B cell (primary cell): ENCODE measurements at regions not wholly inside any gene's neighbourhood (a gene's known extent, or its start where the extent isn't known, plus 50 kb on each side); places are given as distances from the start of the nearest gene placed in this dataset.

Experiments
- EZH2 ChIP-seq: IDR thresholded peaks from 2 replicates; pipeline ENCODE4 v1.6.1; 2012; ENCODE audit warnings: borderline replicate concordance, low read depth, mild to moderate bottlenecking, moderate library complexity, low read length; ENCODE audit not compliant: insufficient read depth, poor library complexity, severe bottlenecking
- TF ChIP-seq, protein P1 (sequence below): fragments of 200-600 bp; IDR thresholded peaks from one replicate; pipeline ENCODE4 v1.8.0; 2022; ENCODE audit warnings: antibody characterized with exemption, mild to moderate bottlenecking

DNA sequence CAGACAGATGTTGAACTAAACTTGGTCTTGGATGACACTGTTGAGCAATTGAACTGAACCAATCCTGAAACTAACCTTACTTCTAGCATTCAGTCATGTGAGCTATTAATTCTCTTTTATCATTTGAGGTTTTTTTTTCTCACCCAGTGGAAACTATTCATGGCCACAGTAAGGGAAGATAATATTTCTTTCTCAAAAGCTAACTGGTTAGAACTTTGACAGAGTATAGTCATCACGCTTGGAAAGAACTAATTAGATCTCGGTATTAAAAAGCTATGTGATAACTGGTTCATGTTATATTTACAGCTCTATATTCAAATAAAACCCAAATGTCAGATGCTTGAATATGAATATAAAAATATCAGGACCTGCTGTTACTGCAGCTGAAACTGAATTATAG lies 89.5 kb downstream of the OTUD1 start:
- TF ChIP-seq, protein P1, sequence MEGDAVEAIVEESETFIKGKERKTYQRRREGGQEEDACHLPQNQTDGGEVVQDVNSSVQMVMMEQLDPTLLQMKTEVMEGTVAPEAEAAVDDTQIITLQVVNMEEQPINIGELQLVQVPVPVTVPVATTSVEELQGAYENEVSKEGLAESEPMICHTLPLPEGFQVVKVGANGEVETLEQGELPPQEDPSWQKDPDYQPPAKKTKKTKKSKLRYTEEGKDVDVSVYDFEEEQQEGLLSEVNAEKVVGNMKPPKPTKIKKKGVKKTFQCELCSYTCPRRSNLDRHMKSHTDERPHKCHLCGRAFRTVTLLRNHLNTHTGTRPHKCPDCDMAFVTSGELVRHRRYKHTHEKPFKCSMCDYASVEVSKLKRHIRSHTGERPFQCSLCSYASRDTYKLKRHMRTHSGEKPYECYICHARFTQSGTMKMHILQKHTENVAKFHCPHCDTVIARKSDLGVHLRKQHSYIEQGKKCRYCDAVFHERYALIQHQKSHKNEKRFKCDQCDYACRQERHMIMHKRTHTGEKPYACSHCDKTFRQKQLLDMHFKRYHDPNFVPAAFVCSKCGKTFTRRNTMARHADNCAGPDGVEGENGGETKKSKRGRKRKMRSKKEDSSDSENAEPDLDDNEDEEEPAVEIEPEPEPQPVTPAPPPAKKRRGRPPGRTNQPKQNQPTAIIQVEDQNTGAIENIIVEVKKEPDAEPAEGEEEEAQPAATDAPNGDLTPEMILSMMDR = no peak
- TF ChIP-seq EZH2 = no peak
